NCI-H128 (cell line): ENCODE measurements at regions not wholly inside any gene's neighbourhood (a gene's known extent, or its start where the extent isn't known, plus 50 kb on each side); places are given as distances from the start of the nearest gene placed in this dataset.

ENCODE experiments used
- DNase-seq: peaks from one replicate; lab custom pipeline; 2025; ENCODE audit not compliant: unreplicated experiment; lab: John Stamatoyannopoulos, UW

- no peak for DNase-seq
These were observed 169.9 kb downstream of the SLC28A3 start for GRCh38 chr9:84170521-84171141.

GRCh38 chr9:84173961-84174360 is 166.6 kb downstream of the SLC28A3 start:
- no peak for DNase-seq

- no peak for DNase-seq
These were observed 166.1 kb downstream of the SLC28A3 start for GRCh38 chr9:84174486-84174885.

GRCh38 chr9:84177407-84177806 is 163.2 kb downstream of the SLC28A3 start:
- no peak for DNase-seq

GRCh38 chr9:84179531-84179930 is 161.0 kb downstream of the SLC28A3 start:
- no peak for DNase-seq

- DNase-seq: no peak
These were observed 153.5 kb downstream of the SLC28A3 start for GRCh38 chr9:84187090-84187489.

- no peak for DNase-seq
These were observed 150.7 kb downstream of the SLC28A3 start for GRCh38 chr9:84189904-84190303.

GRCh38 chr9:84190411-84190810 is 150.1 kb downstream of the SLC28A3 start:
- DNase-seq: no peak

- no peak for DNase-seq
These were observed 133.7 kb downstream of the SLC28A3 start for GRCh38 chr9:84206801-84207370.

- DNase-seq: no peak
These were observed 133.0 kb downstream of the SLC28A3 start for GRCh38 chr9:84207491-84207951.

GRCh38 chr9:84212246-84212645 is 128.3 kb downstream of the SLC28A3 start:
- DNase-seq: no peak

GRCh38 chr9:84212982-84213381 is 127.6 kb downstream of the SLC28A3 start:
- DNase-seq: no peak

GRCh38 chr9:84216151-84216550 is 124.4 kb downstream of the SLC28A3 start:
- DNase-seq: no peak

- DNase-seq: no peak
These were observed 122.2 kb downstream of the SLC28A3 start for GRCh38 chr9:84218322-84218721.

- no peak for DNase-seq
These were observed 116.3 kb downstream of the SLC28A3 start for GRCh38 chr9:84224246-84224645.
